PC-3 (cell line): ENCODE measurements at regions not wholly inside any gene's neighbourhood (a gene's known extent, or its start where the extent isn't known, plus 50 kb on each side); places are given as distances from the start of the nearest gene placed in this dataset.

Experiments
- CTCF ChIP-seq: fragments of 300-600 bp; sonication (generic); conservative IDR thresholded peaks from 2 replicates; pipeline ENCODE4 v1.5.1; 2017; ENCODE audit warnings: antibody characterized with exemption, low read depth, mild to moderate bottlenecking, low read length
- EZH2 ChIP-seq: fragments of 300-600 bp; sonication (generic); IDR thresholded peaks from one replicate; pipeline ENCODE4 v1.6.1; 2017; ENCODE audit warnings: antibody characterized with exemption, mild to moderate bottlenecking, low read length; ENCODE audit not compliant: unreplicated experiment
- EZH2phosphoT487 ChIP-seq: fragments of 300-600 bp; sonication (generic); IDR thresholded peaks from 2 replicates; pipeline ENCODE4 v1.6.1; 2018; ENCODE audit warnings: mild to moderate bottlenecking, antibody characterized with exemption, low read length, borderline replicate concordance

- TF ChIP-seq EZH2 (no peak), CTCF (no peak), EZH2phosphoT487 (no peak)
Measured at GRCh38 chr12:105983622-105984320, 155.0 kb downstream of the NUAK1 start.
